Superior temporal gyrus (tissue), 1 donor: ENCODE measurements at regions not wholly inside any gene's neighbourhood (a gene's known extent, or its start where the extent isn't known, plus 50 kb on each side); places are given as distances from the start of the nearest gene placed in this dataset.

Experiments
- DNase-seq: peaks from one replicate; pipeline ENCODE4 v3.0.0-alpha.2; 2016; ENCODE audit errors: extremely low spot score

DNA sequence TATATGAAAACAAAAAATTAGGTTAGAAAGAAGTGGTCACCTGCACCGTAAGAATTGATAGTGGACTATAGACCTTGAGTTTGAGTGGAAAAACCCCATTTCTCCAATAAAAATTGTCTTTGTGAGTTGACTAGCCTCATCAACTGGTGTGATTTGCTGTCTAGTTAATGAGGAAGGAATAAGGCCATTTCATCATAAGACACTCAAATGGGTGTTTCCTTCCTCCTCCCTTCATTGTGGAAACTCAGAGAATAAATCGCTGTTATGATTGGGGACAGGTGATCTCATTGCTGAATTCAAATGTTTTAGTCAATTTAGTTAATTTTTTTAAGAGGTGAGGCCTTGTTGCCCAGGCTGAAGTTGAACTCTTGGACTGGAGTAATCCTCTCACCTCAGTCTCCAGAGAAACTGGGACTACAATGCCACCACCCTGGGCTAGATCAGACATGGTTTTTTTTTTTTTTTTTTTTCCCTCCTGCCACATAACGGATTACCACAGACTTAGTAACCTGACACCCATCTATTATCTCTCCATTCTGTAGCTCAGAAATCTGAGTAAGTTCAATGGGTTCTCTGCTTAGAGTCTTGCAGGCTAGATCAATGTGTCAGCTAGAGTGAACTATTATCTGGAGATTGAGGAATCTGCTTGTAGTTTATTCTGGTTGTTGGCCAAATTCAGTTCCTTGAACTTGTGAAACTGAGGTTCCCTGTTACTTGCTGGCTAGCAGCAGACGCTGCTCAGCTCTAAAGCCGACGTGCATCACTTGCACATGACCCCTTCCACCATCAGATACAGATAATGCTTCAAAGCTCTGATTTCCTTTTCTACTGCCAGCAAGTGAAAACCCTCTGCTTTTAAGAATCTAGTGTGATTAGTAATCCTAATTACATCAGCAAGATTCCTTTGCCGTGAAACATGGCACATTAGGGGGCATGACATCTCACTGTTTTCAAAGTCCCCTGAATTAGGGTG is 663.8 kb upstream of the CDH9 start:
- no peak for DNase-seq

DNA sequence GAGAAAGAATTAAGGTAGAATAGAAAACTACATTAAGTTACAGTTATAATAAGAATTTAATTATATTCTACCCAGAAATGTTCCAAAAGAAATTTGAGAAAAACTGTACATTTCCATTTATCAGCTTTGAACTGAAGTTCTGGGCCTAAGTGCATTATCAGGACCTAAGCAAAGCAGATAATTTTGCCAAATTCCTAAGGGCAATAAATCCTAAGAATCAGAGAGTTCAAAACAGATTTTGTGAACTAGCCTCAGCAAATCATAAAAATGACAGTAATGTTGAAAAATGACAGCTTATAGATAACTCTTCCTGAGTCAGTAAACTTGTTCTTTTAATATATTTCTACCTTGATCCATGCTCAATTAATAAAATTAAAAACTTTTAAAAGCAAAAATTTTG is 662.1 kb upstream of the CDH9 start:
- no peak for DNase-seq

DNA sequence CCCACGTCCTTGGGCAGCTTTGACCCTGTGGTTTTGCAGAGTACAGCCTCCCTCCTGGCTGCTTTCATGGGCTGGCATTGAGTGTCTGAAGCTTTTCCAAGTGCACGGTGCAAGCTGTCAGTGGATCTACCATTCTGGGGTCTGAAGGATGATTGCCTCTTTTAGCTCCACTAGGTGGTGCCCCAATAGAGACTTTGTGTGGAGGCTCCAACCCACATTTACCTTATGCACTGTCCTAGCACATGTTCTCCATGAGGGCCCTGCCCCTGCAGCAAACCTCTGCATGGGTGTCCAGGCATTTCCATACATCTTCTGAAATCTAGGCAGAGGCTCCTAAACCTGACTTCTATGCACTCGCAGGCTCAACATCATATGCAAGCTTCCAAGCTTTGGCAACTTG is 644.2 kb upstream of the CDH9 start:
- no peak for DNase-seq

DNA sequence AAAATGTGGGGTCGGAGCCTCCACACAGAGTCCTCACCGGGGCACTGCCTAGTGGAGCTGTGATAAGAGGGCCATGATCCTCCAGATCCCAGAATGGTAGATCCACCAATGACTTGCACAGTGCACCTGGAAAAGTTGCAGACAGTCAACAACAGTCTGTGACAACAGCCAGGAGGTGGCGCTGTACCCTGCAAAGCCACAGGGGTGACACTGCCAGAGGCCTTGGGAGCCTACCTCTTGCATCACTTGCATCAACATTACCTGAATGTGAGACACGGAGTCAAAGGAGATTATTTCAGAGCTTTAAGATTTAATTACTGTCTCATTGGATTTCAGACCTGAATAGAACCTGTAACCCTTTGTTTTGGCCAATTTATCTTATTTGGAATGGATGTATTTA is 614.1 kb upstream of the CDH9 start:
- DNase-seq: no peak

DNA sequence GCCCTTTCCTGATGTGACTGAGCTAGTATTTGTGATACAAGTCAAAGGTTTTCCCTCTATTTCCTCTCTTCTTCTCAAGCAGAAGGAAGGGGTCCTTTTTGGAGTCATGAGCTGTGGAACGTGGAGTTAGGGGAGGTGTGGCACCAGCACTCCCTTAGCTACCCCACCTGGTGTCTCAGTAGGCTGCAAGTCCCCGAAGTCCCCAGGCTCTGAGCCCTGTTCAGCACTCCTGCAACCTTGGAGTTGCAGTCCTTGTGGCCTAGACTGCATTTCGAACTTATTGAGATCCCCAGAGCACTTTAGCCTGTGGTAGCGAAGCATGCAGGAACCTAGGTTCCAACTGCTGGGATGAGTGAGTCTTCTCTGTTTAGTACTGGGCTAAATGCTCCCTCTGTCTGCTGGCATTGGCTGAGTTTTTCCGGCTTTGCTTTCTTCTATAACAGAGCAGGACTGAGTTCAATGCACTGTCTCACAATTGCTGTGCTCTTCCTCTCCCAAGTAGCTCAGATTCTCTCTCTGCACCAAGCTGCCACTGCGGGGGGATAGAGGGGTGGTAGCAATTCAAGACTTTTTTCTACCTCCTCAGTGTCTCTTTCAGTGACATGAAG is 600.7 kb upstream of the CDH9 start:
- no peak for DNase-seq

DNA sequence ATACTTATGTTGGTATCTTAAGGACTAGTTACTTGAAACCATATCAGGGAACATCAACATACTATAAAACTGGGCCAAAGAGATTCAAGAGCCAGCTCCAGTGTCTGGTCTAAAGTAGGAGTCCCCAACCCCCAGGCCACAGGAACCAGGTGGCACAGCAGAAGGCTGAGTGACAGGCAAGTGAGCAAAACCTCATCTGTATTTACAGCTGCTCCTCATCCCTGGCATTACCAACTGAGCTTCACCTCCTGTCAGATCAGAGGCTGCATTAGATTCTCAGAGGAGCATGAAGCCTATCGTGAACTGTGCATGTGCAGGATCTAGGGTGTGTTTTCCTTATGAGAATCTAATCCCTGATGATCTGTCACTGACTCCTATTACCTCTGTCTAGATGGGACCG is 581.6 kb upstream of the CDH9 start:
- no peak for DNase-seq

DNA sequence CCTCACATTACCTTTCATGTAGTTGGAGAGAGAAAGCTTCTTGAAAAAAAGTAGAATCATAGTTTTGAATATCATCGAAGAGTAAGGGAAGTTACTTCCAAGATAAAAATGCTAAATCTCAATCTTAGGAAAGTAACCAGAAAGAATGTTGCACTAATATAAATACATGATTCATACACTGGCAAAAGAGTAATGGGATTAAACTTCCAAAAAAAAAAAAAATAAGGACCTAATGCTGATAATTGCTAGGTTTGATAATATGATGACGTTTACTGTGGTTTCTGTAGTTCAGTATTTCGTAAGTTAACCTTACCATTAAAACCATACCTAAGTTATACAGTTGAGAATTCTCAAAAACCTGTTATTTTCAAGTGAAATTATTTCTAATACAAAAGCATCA is 573.8 kb upstream of the CDH9 start:
- DNase-seq: no peak

DNA sequence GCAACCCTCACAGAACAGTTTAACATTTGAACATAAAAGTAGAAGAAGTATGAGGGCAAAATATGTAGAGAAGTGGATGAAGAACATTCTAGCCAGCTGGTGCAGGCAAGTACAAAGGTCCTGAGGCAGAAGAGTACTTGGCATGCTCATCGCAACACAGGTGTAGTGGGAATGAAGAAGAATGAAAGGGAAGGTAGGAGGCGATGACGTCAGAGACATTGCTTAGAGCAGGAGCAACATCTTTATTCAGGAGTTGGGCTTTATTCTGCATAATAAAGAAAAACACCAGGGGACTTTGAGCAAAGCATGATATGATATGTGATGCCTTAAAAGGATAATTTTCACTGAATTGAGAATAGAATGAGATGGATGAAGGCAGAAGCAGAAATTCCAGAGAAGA is 570.6 kb upstream of the CDH9 start:
- DNase-seq: no peak

DNA sequence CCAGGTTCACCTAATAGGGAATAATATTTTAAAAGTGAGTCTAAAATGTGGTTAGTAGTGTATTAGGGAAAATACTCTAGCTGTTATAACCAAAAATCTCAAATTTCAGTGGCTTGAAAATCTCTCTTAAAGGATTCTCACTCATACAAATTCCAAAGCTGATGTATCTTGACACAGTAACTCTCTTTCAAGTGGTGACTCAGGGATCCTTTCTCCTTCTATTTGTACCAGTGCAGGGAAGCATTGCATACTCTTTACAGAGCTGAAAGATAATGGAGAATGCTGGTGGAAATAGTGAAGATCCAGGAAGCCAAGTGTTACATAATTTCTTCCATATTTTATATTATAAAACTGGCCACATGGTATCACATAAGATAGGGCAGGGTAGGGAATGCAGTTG is 560.2 kb upstream of the CDH9 start:
- DNase-seq: no peak

DNA sequence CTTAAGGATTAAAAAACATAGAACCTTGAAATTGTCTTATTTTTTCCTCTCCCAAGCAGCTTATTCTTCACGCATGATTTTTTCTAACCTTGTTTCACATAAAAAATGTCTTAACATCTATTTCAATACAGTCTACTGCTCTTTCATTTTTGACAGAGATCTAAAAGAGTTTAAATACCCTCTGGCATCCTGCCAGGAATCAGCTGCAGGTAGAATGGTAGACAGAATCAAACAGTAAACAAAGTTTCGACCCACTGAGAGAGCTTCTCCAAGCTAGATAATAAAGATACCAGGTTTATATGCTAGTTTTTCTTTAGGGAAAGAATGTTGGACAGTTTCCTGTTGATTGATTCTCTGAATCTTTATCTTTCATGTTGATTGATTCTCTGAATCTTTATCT is 555.8 kb upstream of the CDH9 start:
- no peak for DNase-seq

DNA sequence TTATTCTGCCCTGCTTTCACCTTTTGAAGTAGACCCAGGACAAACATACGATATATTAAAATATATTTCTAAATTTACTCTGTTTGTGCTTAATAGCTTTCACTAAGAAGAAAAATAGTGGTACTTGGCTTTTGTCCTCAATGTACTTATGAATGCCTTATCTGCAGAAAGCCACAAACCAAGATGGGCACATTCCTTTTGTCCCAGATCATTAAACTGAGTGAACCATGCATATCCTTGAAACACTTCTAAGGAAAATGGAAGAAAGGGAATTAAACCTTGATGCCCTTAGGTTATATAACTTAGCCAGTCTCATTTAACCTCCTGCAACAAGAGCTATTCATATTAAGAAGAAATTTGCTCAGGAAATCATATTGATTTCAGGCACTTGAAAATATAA is 553.8 kb upstream of the CDH9 start:
- no peak for DNase-seq

DNA sequence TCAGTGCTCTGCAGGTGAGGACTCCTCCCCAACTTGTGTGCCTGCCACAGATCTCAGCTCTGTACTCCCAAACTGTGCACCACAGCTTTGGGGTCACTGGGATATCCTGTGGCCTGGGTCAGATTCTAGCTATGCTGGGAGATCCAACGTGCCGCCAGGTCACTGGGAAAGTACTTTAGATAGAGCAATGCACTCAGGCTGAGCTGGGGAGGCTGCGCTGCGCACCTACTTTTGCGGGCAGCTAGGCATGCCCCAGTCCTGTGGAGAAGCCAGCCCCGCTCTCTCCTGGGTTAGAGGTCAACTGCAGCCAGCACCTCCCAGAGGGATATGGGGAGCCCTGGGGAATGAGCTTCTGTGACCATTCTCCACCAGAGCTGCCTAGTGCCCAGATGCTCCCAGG is 552.1 kb upstream of the CDH9 start:
- DNase-seq: no peak

DNA sequence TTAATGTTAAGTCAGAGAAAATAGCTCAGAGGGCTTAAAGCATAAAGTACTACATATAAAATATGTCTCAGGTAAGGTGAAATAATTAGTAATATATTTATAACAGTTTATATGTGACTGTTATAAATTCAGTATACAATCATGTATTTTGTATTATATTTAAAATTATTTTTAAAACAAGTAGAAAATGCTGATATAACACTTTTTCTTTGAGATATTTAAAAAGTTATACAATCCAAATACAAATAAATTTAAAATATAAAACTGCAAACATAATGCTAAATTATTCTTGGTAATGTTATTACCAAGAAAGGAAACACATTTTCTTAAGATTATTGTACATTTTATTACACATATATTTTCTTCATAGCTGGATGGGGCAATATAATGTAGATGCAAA is 539.9 kb upstream of the CDH9 start:
- DNase-seq: no peak

DNA sequence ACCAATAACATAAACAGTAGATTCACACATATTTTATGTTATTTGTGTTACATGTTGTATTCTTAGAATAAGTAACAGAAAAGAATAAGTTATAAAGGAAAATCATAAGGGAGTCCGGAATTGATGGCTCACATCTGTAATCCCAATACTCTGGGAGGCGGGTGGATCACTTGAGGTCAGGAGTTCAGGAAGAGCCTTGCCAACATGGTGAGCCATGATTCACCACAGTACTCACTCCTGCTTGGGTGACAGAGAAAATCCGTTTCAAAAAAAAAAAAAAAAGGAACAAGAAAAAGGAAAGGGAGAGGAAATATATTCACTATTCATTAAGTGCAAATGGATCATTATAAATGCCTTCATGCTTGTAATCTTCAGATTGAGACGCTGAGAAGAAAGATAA is 533.3 kb upstream of the CDH9 start:
- no peak for DNase-seq

DNA sequence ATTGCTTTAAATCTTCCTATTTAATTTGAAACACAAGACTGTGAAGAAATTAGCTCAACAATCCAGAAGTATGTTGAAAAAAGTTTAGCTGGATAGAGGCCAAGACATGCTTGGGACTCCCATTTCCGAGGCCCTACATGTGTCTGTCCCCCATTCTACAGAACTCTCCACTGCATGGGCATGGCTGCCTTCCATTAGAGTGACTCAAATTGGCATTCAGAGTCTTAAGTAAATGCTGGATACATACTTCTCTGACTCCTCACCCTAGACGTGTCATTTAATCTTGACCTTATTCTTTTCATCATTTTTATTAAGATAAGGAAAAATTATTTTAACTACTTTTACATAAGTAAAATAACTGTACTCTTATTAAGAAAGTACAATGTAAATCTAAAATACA is 530.4 kb upstream of the CDH9 start:
- DNase-seq: no peak

DNA sequence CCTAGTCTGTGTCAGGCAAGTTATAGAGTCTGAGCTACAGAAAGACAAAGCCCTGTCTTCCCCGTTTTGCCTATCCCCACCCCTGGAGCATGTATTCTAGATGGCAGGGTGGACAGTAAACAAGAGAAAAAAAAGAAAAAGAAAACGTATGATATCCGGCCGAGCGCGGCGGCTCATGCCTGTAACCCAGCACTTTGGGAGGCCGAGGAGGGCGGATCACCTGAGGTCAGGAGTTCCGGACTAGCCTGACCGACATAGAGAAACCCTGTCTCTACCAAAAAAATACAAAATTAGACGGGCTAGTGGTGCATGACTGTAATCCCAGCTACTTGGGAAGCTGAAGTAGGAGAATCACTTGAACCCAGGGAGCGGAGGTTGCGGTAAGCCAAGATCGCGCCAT is 523.0 kb upstream of the CDH9 start:
- no peak for DNase-seq

DNA sequence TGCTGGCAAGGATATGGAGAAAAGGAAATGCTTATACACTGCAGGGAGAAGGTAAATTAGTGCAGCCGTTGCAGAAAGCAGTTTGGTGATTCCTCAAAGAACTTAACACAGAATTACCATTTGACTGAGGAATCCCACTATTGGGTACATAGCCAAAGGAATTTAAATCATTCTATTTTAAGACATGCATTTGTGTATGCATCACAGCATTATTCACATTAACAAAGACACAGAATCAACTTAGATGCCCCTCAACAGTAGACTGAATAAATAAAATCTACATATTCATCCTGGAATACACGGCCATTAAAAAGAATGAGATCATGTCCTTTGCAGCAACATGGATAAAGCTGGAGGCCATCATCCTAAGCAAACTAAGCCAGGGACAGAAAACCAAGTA is 510.1 kb upstream of the CDH9 start:
- no peak for DNase-seq

DNA sequence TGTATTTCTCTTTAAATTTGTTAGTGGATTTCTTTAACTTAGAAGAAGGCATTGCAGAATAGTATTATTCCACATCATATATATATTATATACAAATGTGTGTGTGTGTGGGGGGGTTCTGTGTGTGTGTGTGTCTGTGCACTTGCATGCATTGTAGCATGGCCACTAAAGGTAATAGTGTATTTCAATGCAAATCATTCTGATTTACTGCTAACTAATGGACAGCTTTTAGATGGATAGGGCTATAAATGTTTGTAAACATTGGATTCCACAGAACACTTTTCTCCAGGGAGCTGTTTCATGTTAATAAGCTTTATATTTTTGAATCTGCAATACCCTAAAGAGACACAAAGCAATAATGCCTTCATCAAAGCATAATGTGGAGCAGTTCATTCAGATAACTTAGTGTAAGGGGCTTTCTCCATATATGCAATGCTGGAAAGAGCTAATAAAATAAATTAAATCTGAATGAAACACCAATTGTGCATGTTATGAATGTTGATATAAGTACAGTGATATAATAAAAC is 496.7 kb upstream of the CDH9 start:
- DNase-seq: no peak

DNA sequence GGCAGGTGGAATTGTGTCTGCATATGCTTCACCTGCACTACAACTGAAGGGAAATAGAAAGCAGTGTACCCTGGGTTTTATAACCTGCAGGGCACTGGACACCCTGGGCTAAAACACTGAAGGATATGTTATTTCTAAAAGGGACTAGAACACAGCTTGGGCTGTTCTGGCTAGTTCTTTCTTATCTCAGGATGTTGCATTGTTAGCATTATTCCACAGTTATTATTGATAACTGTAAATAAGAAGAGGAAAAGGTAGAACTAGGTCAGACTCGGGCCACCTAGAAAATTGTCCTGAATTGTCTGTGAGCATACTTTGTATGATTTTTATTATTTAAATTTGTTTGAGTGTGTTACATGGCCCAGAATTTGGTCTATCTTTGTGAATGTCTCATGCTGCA is 493.9 kb upstream of the CDH9 start:
- no peak for DNase-seq

DNA sequence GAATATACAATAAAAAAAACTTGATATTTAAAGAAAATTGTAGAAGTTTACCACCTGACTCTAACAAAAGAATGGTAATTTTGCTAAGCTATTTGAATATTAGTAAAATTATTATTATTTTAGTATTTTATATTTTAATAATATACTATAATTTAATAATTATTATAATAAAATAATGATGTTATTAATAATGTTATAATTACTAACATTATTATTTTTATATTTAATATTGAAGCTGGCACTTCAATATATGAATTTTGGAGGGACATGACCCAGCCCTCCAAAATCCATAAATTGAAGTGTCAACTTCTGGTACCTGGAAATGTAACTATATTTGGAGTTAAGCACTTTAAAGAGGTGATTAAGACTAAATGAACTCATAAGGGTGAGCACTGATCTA is 486.1 kb upstream of the CDH9 start:
- DNase-seq: no peak

DNA sequence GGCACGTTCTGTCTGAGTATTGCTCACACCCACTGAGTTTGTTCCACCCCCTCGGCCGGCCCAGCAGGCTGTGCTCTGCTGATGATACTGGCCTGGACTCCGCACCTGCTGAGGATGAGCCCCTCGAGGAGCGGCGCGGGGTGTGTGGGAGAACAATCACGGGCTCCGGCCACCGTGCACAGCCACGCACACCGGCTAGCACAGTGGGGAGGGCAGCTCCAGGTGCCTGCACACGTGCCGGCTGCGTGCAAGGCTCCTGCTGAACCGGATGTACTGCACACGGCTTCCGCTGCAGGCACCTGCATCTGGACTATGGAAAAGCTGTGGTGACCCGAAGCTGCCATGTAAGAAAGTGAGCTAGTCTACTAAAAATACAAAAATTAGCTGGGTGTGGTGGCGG is 485.2 kb upstream of the CDH9 start:
- no peak for DNase-seq

DNA sequence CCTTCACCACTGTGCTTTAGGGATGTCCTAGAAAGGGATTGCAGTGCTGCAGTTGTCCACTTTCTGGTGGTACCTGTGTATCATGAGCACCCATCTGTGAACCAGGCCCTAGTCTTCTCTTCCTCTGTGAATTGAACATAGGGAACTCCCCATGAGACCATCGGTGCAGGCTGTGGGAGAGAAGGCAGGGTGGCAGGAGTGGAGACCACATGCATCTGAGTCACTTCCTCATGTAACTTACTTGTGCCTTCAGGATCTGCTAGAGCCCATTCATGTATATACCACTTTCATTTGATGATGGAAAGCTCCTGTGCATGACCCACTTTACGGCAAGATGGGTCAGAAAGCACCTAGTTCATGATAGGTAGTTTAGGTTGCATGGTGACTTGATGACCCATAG is 478.1 kb upstream of the CDH9 start:
- DNase-seq: no peak

DNA sequence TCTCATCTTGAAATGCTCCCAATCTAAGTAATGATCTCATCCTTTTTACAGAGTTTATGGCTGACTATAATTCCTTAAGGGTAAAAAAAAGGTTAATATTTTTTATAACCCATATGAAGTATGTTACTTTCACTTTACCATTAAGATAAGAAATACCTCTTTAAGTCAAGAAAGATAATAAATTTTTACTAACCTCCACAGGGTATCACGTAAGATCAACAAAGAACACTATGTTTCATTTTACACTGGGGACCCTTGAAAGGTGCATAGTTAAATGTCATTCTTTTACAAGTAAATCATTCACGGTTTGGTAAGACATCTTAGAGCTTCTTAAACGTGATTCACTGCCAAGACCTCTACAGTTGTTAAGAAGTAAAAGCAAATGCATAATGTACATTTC is 472.7 kb upstream of the CDH9 start:
- no peak for DNase-seq
